ENCODE measurements at regions not wholly inside any gene's neighbourhood (a gene's known extent, or its start where the extent isn't known, plus 50 kb on each side); places are given as distances from the start of the nearest gene placed in this dataset.
"Not testable (repeated sequence)": the region's sequence is repeated elsewhere in the genome, so short reads cannot be mapped to it uniquely, and the experiment has no call there.

DNA sequence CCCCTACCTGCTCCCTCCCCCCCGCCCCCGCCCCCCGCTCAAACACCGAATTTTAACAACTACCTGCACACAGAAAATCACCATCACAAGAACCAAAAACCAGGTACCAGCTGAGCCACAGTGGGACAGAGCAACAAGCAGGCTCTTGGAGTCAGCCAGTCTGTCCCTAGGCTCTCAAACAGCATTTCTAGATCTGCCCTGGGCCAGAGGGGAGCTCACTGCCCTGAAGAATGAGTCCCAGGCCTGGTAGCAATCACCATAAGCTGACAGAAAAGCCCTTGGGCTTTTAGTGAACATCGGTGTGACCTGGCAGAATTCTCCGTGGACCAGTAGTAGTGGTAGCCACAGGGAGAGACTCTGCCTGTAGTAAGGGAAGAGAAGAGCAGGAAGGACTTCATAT is 58.3 kb downstream of the C11orf87 start:
- no peak for DNase-seq (ENCODE audit: low read depth in 2 of 2)

- DNase-seq (ENCODE audit: low read depth in 2 of 2) = no peak
Observed at GRCh38 chr11:109486129-109486528, 64.1 kb downstream of the C11orf87 start.

GRCh38 chr11:109490953-109491635 is 69.1 kb downstream of the C11orf87 start:
- no peak for DNase-seq (ENCODE audit: low read depth in 2 of 2)

GRCh38 chr11:109506115-109506514 is 84.1 kb downstream of the C11orf87 start:
- no peak for DNase-seq (ENCODE audit: low read depth in 2 of 2)

DNA sequence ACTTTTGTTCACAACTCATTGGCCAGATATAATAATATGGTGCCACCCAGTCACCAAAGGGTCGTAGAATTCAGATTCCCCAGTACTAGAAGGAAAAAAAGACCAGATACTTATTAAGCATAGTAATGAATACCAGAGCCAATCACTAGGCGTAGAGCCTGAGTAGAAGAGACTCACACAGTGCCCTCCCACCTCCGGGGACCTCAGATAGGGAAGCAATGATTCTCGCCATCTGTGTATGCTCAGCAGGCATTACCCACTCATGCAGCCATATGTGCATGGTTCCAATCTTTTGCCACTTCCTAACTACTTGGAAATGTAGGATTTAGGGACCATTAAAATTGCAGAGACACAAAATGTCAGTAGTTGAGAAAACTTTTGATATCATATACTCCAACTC is 85.3 kb downstream of the C11orf87 start:
- DNase-seq (ENCODE audit: low read depth in 2 of 2) = no peak

GRCh38 chr11:109507836-109508561 is 86.0 kb downstream of the C11orf87 start:
- no peak for DNase-seq (ENCODE audit: low read depth in 2 of 2)

- DNase-seq (ENCODE audit: low read depth in 2 of 2) = no peak
Observed at GRCh38 chr11:109508943-109509342, 87.0 kb downstream of the C11orf87 start.

DNA sequence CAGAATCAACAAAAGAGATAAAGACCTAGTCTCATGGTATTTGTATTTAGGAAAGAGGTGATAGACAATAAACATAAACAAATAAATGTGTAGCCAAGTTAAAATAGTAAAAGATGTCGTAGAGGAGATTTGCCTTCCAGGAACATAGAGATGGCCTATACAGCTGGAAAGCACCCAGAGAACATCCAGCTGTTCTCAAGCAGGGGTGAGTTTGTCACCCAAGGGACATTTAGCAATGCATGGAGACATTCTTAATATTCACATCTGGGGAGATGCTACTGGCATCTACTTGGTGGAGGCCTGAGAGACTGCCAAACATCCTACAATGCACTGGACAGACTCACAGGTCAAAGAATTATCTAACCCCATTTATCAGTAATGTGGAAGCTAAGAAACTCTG is 88.3 kb downstream of the C11orf87 start:
- DNase-seq (ENCODE audit: low read depth in 2 of 2) = no peak

- no peak for DNase-seq (ENCODE audit: low read depth in 2 of 2)
Observed at GRCh38 chr11:109511598-109511997, 89.6 kb downstream of the C11orf87 start.

DNA sequence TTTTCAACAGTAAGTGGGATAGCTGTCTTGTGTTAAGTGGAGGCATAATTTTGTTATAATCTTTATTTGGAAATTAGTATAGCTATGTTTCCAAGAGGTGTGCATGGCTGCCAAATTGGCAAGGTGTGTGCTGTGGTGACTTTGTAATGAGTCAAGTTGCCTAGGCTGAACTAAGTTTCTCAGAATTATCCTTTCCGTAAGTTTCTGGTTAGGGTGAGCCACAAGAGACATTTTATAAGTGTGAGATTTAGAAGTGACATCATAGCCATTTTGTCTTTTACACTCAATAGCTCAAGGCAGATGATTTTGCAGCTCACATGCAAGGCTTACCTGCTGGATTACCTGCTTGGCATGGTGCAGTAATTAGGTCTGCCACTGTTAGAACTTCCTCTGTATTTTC is 90.3 kb downstream of the C11orf87 start:
- DNase-seq (ENCODE audit: low read depth in 2 of 2) = no peak

DNA sequence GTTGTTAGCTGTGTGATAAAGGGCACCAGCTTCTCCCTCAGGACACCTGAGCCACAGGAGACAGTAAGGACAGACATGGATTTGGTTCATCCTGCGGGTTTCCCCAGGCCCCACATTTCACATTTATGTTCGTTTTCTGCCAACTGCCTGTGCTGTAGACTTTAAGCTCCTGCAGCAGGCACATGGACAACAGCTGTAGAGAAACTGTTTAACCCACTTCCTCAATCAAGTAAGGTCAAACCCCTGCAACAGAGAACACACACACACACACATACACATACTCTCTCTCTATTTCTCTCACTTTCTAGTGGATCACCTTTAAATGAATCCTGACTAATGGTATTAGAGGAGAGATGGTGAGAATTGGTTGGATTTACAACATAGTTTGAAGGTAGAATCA is 90.7 kb downstream of the C11orf87 start:
- DNase-seq (ENCODE audit: low read depth in 2 of 2) = no peak

DNA sequence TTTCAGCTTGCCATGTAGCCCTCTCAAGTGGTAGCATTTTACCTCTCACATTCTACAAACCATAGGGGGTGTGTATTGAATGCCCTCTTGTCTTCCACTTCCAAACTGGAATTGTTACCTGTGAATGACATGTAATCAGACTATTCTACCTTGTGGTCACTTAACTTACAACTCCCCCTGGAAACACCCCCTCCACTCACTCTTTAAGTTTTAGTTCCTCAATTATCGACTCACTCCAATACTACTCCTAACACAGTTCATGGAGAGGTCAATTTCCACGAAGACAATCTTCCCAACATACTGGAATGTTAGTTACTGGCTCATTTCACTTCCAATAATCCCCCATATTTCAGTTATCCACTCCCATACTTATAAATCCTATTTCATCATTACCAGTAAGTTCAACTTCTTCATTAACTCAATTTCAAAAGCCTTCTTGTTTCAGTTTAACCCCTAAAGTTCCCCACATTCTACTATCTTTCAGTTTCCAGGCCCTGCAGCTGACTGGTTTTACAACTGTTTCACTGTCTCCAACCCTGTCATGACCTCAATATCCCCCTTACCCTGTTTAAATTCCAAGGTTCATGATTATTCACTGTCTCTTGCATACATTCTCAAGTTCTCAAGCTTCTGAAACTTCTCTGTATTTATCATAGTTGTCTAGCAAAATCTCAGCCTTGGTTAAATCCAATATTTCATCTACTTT is 92.5 kb downstream of the C11orf87 start:
- DNase-seq (ENCODE audit: low read depth in 2 of 2) = no peak

DNA sequence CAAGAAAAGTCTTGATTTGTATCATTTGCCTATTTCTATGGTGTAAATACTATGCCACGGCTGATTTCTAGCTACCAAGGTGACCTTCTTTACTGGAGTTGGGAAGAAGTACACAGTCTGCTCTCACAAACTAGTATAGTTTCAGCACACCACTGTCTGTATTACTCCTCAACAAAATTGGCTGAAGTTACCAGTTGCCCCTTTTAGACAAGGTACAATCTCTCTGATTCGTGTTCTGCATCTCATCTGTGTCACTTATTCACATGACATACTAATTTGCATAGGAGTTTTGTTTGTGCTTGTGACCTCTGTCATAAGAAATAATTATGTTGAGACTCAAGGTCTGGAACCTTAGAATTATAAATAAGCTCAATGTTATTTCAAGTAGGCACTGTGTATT is 97.3 kb downstream of the C11orf87 start:
- DNase-seq (ENCODE audit: low read depth in 2 of 2) = no peak

DNA sequence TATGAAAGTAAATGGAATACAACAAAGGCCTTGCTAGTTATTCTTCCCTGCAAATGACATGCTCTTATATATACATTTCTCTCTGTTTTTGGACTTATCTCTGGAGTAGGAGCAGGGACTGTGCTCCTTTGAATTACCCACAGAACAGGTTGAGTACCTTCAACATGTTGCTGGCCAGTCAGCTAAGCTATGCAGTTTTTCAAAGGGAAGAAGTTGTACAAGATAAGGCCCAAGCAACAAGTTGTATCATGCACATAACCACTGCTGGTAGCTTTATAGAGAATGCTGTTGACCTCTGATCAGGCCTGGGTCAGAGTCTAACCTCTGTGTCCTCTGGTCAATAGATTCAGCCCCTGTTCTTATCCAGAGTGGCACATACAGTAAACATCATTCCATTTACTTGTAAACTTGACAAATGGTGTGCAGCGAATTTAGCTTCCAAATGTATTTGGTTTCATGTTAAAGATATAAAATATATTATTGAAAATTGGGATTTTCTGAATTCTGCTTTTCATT is 99.6 kb downstream of the C11orf87 start:
- DNase-seq (ENCODE audit: low read depth in 2 of 2) = no peak

- DNase-seq (ENCODE audit: low read depth in 2 of 2) = no peak
Observed at GRCh38 chr11:109522116-109522755, 100.2 kb downstream of the C11orf87 start.

GRCh38 chr11:109525636-109526035 is 103.6 kb downstream of the C11orf87 start:
- DNase-seq (ENCODE audit: low read depth in 2 of 2) = not testable (repeated sequence)

DNA sequence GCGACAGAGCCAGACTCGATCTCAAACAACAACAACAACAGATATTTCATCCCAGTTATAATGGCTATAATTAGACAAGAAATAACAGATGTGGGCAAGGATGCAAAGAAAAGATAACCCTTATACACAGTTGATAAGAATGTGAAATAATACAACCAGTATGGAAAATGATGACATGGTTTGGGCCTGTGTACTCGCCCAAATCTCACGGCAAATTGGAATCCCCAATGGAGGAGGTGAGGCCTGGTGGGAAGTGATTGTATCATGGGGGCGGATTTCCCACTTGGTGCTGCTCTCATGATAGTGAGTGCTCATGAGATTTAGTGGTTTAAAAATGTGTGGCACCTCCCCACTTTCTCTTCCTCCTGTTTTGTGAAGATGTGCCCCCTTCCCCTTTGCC is 104.1 kb downstream of the C11orf87 start:
- no peak for DNase-seq (ENCODE audit: low read depth in 2 of 2)

GRCh38 chr11:109526931-109527330 is 104.9 kb downstream of the C11orf87 start:
- no peak for DNase-seq (ENCODE audit: low read depth in 2 of 2)

DNA sequence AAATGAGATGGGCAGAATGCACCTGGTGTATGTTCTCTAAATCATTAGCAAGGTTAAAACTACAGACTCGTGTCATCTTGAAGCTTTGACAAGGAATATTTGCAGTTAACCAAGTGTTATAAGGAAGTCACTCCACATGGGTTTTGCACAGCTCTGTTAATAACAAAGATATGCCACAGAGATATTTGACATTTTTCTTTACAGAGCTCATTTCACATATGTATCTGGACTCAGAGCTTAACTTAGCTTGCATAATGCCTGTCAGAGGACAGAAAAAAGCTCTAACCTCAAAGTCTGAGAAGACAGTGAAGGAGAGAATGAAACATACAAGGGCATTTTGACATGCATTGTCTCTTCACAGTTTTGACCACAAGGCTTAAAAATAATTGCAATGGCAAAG is 105.5 kb downstream of the C11orf87 start:
- no peak for DNase-seq (ENCODE audit: low read depth in 2 of 2)

DNA sequence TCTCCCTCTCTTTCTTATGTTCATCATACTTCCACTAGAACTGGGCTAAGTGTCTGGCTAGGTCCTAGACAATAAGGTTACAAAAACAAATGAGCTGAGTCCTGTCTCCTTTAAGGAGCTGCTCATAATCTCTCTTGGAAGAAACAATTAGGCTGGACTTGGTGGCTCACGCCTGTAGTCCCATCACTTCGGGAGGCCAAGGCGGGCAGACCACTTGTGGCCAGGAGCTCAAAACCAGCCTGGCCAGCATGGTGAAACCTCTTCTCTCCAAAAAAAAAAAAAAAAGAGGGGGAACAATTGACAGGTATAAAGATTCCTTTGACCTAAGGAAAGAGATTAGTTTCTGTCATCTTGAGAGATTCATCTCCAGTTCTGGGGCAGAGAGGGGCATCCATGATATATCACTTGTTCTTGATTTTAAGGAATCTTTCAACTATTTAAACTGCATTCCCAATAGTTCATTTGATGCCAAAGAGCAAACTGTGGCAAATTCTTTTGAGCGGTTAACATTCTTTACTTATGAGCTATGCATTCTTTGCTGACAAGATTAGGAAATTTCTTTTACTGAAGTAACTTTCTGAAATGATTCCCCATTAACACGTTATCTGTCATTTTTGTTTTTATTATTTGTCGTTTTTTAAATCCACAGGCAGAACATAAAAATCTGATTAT is 125.5 kb downstream of the C11orf87 start:
- no peak for DNase-seq (ENCODE audit: low read depth in 2 of 2)

- no peak for DNase-seq (ENCODE audit: low read depth in 2 of 2)
Observed at GRCh38 chr11:109552376-109552775, 130.4 kb downstream of the C11orf87 start.

- DNase-seq (ENCODE audit: low read depth in 2 of 2) = no peak
Observed at GRCh38 chr11:109553284-109553683, 131.3 kb downstream of the C11orf87 start.
